HG03103 (cell line): ENCODE measurements at regions not wholly inside any gene's neighbourhood (a gene's known extent, or its start where the extent isn't known, plus 50 kb on each side); places are given as distances from the start of the nearest gene placed in this dataset.
"Not testable (repeated sequence)": the region's sequence is repeated elsewhere in the genome, so short reads cannot be mapped to it uniquely, and the experiment has no call there.

Source experiments
- ATAC-seq: cut with Tn5 transposase; IDR thresholded peaks from one replicate; pipeline ENCODE4 v1.9.1; 2021; ENCODE audit warnings: low read depth; ENCODE audit not compliant: unreplicated experiment

GRCh38 chr5:75002271-75002670 lies 50.1 kb downstream of the GCNT4 start:
- ATAC-seq = no peak

DNA sequence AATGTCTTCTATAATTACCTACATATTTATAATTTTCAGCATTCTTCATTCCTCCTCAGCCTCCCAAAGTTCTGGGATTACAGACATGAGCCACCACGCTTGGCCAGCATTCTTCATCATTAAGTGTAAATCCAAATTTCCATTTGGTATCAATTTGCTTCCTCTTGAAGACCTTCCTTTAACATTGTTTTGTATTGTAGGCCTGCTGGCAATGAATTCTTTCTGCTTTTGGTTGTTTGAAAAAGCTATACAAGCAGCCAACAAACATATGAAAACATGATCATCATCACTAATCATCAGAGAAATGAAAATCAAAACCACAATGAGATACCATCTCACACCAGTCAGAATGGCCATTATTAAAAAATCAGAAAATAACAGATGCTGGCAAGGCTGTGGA lies 56.4 kb downstream of the GCNT4 start:
- no peak for ATAC-seq

DNA sequence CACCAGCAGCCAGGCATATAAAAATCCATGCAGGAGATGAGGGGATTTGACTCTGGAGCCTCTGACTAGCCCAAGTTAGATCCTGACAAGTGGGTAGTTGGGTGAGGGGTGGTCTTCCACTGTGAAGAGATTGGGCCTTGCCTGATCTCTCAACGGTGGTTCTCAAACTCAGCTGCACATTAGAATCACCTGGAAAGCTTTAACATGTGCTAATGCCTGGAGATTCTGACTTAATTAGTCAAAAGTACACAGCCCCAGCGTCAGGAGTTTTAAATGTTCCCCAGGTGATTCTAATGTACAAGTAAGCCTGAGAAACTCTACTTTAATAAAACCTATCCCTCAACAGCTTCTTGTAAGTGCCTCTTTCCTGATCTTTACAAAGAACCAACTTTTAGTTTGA lies 57.5 kb downstream of the GCNT4 start:
- ATAC-seq = no peak

DNA sequence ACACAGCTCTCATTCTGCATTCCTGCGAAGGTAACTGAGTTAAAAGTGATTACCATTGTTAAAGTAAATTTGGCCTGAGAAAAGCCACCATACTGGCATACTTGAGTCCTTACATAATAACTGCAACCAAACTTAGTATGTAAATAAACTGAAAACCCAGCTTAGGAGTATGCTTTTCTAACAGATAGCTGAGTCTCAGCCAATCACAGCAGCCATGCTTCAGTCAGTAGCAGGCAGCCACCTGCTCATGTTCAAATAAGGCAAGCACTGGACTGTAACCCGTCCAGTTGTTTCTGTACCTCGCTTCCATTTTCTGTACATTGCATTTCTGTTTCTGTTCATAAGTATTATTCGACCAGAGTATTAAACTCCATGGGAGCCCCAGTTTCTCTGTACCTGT lies 58.6 kb downstream of the GCNT4 start:
- ATAC-seq = no peak

DNA sequence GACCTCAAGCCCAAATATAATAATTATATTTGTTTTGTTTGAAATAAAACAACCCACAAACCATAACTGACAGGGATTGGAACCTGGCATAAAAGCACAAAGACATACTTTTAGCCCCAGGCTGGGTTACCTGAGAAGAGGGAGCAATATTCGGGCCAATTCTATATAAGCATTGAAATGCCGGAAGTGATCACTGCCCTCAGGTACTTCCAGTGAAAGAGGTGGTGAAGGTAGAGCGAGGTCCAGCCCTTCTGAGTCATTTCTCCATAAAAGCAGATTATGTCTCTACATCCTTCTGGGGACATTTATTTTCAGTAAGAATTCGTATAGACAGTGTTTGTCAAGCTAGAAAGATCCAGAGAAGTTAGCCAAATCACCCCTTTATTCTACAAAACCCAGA lies 59.6 kb downstream of the GCNT4 start:
- no peak for ATAC-seq

- no peak for ATAC-seq
These were observed 60.8 kb downstream of the GCNT4 start for GRCh38 chr5:74991522-74991921.

- ATAC-seq = no peak
These were observed 62.2 kb downstream of the GCNT4 start for GRCh38 chr5:74990194-74990593.

DNA sequence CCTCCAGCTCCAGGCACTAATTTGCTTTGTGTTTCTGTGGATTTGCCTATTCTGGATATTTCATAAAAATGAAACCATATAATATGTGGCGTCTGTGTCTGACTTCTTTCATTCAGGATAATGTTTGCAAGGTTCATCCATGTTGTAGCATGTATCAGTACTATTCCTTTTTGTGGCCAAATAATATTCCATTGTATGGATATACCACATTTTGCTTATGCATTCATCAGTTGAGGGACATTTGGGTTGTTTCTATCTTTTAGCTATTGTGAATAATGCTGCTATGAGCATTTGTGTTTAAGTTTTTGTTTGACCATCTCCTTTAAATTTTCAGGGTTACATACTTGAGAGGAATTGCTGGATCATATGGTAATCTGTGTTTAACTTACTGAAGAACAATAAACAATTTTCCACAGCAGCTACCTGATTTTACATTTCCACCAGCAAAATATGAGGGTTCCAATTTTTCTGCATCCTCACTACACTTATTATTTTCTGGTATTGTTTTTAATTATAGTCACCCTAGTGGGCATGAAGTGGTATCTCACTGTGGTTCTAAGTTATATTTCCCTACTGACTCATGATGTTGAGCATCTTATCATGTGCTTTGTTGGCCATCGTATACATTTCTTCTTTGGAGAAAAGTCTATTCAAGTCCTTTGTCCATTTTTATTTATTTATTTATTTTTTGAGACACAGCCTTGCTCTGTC lies 63.9 kb downstream of the GCNT4 start:
- no peak for ATAC-seq

- ATAC-seq = no peak
These were observed 74.0 kb downstream of the GCNT4 start for GRCh38 chr5:74978345-74978744.

DNA sequence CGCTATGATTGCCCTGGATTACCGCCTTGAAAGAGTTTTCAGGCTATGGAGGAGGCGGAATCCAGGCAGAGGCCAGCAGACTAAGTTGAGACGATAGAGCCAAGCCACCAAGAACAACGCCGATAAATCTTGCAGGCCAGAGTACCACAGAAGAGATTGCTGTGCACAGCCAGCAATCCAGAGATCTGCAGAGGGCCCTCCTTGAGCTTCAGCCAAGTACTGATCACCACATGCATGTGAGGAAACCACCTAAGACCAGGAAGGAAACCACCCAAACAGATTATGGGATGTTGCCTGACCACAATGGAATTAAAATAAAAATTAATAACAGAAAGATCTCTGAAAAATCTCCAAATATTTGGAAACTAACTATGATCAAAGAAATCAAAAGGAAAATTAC lies 74.9 kb downstream of the GCNT4 start:
- ATAC-seq = no peak

DNA sequence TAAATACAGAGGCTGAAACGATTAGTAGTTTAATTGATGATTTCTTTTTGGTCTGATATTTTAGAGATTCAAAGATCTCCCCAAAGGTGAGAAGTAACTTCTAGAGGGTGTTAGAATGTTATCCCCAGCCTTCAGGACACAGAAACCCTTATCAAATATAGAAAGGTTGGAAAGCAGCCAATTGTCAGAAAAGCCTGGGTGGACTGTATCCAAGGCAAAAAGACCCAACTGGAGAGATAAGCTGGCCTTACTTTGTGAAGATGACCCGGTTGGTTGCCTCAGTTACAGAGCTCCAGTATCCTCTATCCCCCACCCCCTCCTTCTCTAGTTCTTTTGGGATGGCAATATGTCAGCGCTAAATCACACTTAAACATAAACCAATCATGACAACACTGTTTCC lies 75.7 kb downstream of the GCNT4 start:
- no peak for ATAC-seq

GRCh38 chr5:74975582-74975981 lies 76.8 kb downstream of the GCNT4 start:
- ATAC-seq = no peak

GRCh38 chr5:74974451-74975091 lies 77.8 kb downstream of the GCNT4 start:
- ATAC-seq = no peak

DNA sequence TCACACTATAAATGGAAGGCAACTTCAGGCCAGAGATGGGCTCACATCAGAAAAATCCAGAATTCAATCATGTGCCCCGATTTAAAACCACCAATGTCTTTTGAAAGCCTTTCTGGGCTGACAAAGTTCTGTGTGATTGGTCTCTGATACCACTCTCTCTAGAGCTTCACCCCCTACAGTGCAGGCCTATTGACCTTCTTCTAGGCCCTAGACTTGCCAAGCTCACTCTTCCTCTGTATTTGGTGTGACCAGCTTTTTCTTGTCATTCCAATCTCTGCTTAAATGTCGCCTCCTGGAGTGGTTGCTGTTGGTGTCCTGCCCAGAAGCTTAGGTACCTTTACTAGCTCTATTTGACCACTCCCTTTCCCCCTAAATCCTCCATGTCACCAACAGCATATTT lies 78.7 kb downstream of the GCNT4 start:
- no peak for ATAC-seq

- no peak for ATAC-seq
These were observed 80.4 kb downstream of the GCNT4 start for GRCh38 chr5:74971947-74972460.

DNA sequence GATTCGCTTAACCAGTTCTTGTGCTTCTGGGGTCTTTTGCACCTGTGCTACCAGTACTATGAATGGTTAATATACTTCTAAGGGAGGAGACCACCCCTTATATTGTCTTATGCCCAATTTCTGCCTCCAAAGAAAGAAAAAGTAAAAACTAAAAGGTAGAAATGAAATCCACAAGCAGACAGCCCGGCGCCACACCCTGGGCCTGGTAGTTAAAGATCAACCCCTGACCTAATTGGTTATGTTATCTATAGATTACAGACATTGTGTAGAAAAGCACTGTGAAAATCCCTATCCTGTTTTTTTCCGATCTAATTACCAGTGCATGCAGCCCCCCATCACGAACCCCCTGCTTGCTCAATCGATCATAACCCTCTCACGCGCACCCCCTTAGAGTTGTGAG lies 81.5 kb downstream of the GCNT4 start:
- not testable (repeated sequence) for ATAC-seq

- ATAC-seq = no peak
These were observed 82.6 kb downstream of the GCNT4 start for GRCh38 chr5:74969726-74970125.

DNA sequence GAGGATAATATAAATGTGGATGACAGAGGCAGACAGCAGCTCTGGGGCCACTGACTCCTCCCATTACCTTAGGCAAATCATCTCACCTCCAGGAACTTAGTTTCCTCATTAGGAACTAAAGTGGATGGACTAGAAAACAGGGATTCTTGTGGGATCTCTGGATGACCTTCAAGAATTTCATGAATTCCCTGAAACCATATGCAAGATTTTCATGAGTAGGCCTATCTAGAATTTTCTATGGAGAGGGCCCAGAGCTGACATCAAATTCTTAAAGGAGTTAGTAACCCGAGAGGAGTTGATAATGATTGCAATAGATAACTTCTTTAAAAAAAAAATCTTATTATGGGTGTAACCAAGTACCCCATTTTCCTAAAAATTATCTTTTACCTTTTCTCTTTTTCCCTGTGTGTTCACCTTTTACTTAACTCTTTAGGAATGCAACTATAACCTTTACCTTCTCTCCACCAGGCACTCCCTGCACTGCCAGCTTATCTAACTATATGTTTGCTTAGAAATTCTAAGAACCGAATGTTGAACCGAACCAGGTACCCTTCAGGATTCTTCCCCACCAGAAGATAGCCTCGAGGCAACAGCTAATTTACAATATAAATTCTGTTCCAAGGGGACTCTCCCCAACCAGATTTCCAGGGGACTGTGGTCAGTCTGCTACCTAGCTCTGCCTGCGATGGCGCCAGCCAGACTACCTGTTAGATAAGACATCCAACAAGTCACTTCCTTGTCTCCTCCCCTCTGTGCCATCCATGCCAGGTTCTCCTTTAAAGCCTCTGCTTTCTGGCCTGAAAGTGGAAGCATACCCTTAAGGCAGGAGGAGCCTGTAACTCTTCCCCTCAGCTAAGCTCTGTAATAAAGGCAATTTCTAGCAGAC lies 86.0 kb downstream of the GCNT4 start:
- no peak for ATAC-seq

DNA sequence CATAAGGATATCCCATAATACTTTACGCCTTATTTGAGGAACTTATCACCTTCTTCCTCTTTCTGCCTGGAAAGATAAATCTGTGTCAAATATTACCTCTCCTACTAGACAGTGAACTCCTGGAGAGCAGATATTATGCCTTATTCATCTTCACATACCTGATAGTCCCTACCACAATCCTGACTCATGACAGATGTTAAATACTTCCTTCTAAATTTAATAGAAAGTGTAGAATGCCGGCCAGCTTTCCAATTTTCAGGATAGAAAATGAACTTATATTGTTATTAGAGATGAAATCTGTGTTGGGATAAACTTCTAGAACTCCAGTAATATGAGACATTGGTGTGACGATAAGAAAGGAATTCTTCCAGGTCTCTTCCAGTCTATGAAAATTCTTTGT lies 89.0 kb downstream of the GCNT4 start:
- no peak for ATAC-seq

DNA sequence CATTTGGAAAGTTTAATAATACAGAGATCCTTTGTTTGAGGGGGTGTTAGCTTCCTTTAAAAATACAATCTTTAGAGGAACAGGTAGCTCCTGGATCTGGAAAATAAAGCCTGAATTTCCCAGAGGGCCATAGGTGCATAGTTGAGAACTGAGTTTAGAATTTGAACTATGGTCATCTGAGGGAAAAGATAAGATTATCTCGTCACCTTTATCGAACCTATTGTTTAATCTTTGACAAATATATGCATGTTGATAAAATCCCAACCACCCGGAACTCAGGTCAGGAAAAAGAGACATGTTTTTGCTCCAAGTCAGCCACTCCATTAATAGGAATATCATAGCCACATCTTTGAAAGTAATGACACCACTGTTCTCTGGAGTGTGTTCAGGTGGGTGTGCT lies 91.7 kb upstream of the FAM169A start:
- no peak for ATAC-seq

- no peak for ATAC-seq
These were observed 91.0 kb upstream of the FAM169A start for GRCh38 chr5:74957029-74957784.
